ENCODE measurements at regions not wholly inside any gene's neighbourhood (a gene's known extent, or its start where the extent isn't known, plus 50 kb on each side); places are given as distances from the start of the nearest gene placed in this dataset.

DNA sequence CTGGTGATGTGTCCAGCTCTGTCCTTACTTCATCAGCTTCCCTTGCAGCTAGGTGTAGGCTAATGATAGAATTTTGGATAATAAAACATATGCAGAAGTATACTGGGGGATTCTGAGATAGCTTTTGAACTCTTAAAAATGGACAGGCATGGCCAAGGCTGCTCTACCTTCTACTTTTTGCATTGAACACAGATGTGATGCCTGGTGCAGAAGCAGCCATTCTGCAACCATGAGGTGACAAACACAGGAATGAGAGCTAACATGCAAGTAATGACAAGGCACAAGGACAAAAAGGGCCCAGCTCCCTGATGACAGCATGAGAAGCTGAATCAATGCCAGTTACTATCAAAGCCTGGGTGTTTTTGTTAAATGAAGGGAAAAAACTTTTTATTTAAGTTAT, 686.5 kb upstream of the AUTS2 start:
- TF ChIP-seq, protein P1, sequence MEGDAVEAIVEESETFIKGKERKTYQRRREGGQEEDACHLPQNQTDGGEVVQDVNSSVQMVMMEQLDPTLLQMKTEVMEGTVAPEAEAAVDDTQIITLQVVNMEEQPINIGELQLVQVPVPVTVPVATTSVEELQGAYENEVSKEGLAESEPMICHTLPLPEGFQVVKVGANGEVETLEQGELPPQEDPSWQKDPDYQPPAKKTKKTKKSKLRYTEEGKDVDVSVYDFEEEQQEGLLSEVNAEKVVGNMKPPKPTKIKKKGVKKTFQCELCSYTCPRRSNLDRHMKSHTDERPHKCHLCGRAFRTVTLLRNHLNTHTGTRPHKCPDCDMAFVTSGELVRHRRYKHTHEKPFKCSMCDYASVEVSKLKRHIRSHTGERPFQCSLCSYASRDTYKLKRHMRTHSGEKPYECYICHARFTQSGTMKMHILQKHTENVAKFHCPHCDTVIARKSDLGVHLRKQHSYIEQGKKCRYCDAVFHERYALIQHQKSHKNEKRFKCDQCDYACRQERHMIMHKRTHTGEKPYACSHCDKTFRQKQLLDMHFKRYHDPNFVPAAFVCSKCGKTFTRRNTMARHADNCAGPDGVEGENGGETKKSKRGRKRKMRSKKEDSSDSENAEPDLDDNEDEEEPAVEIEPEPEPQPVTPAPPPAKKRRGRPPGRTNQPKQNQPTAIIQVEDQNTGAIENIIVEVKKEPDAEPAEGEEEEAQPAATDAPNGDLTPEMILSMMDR (conservative IDR thresholded peaks at IDR 0.05; ENCODE audit: low read depth, low read length): no peak
- H3K4me3 ChIP-seq (ENCODE audit: low read depth, low read length): no peak overlapping the region
- DNase-seq (ENCODE audit: low read depth): no peak

DNA sequence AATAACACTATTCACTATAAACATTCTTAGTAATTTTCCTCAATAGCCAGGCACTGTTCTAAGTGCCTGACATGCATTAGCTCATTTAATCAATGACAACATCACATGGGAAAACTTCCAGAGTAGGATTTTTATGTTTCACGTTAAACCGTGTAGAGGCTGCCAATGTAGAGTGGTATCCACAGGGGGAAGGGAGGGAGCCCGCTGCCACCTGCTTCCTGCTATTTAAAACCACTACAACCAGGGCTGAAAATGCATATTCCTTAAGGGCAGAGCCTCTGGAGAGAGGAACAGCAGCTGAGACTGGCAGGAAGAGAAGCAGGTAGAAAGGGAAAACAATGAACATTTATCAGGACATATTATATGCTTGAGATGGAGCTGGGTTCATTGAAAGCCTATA, 684.3 kb upstream of the AUTS2 start:
- TF ChIP-seq, protein P1 (conservative IDR thresholded peaks at IDR 0.05; ENCODE audit: low read depth, low read length): no peak
- no peak for DNase-seq (ENCODE audit: low read depth)
- no peak overlapping the region for H3K4me3 ChIP-seq (ENCODE audit: low read depth, low read length)

DNA sequence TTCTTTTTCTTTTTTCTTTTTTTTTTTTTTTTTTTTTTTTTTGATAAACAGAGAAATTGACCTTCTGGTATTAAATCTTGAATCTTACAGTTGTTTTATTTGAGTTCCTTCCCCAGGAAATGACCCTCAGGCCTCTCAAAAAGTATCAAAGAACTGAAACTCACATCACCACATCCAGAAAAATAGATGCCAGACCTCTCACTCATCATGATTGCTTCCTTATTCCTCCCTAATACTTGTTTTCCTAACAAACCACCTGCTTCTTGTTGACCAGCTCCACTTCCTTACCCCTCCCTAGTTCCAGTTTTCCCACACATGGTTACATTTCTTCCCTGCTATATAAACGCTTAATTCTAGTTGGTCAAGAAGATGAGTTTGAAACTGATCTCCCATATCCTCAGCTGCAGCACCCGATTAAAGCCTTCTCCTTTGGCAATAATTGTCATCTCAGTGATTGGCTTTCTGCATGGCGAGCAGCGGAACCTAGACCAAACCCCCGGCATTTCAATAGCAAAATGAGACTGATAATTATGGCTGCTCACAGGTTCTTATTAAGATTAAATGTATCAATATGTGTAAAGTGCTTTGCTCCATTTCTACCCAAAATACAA, 681.1 kb upstream of the AUTS2 start:
- no peak for DNase-seq (ENCODE audit: low read depth)
- H3K4me3 ChIP-seq (ENCODE audit: low read depth, low read length): no peak overlapping the region
- TF ChIP-seq, protein P1 (conservative IDR thresholded peaks at IDR 0.05; ENCODE audit: low read depth, low read length): no peak

DNA sequence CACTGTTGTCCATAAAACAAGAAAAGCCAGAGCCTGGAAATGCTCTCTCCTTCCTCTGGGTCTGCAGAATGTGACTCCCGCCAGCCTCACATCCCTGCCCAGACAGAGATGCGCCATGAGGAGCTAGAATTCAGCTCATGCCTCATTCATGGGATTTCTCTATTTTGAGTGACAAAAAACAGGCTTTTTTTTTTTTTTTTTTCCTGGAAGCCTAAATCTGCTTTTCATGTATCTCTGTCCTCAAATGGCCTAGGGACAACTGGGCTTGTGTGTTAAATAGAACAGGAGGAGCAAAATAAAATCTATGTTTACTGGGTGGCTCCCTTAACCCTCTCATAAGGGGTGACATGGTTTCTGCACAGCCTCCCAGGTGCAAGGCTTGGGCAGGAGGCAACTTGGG, 679.7 kb upstream of the AUTS2 start:
- H3K4me3 ChIP-seq (ENCODE audit: low read depth, low read length): no peak overlapping the region
- TF ChIP-seq, protein P1 (conservative IDR thresholded peaks at IDR 0.05; ENCODE audit: low read depth, low read length): no peak
- no peak for DNase-seq (ENCODE audit: low read depth)

DNA sequence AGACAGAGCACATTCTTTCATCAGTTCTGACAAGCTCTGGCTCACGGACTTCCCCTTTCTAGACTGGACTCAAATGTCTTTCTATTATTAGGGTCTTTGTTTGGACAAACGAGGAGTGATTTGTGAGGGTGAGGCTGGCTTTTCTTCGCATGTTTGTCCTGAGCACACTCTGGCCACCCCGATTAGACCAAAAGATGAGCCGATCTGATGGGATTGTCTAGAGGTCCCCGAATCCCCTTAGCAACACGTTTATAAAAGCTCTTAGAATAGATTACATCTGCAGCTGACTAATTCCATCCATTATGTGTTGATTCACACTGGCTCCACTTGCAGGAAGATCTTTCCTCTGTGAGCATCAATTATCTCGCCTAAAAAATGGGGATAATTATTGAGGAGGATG, 675.4 kb upstream of the AUTS2 start:
- TF ChIP-seq, protein P1 (conservative IDR thresholded peaks at IDR 0.05; ENCODE audit: low read depth, low read length): no peak
- H3K4me3 ChIP-seq (ENCODE audit: low read depth, low read length): no peak overlapping the region
- no peak for DNase-seq (ENCODE audit: low read depth)

DNA sequence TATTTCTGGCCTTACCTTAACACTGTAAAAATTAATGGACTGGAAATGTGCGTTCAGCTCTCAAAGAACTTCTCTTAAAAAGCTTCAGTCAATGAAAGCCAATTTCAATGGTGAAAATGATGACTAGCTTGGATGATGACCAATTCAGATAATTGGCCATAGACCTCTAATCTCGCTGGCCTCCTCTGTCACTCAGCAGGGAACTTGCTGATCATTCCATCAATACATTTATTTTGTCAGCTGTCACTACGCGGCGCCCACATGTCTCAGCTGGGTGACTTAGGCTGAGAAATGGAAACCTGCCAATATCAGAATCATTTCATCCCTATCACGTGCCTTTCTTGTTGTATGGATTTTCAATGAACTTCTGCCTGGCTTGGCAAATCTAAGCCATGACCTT, 673.0 kb upstream of the AUTS2 start:
- TF ChIP-seq, protein P1 (conservative IDR thresholded peaks at IDR 0.05; ENCODE audit: low read depth, low read length): no peak
- H3K4me3 ChIP-seq (ENCODE audit: low read depth, low read length): no peak overlapping the region
- no peak for DNase-seq (ENCODE audit: low read depth)

DNA sequence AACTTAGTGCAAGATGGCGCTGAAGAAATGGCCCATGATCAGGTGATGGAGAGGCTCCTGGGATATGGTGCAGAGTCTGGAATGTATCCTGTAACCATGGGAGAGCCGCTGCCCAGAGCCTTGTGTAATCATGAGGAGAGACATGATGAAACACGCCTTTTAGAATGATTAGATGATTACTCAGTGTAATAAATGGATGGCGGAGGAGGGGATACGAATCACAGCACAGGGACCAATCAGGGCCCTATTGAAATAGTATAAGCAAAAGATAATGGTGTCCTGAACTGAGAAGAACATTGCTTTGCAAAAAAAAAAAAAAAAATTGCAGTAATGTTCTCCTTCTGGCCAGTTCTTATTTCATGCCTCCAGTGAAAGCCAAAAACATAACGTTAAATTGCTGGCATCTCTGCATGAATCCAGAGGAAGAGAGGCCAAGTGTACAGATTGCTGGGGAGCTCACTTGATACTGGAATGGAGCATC, 668.5 kb upstream of the AUTS2 start:
- TF ChIP-seq, protein P1 (conservative IDR thresholded peaks at IDR 0.05; ENCODE audit: low read depth, low read length): no peak
- H3K4me3 ChIP-seq (ENCODE audit: low read depth, low read length): no peak overlapping the region
- no peak for DNase-seq (ENCODE audit: low read depth)

All from epithelial cell of proximal tubule (primary cell).